PC-9 (cell line): ENCODE measurements at regions not wholly inside any gene's neighbourhood (a gene's known extent, or its start where the extent isn't known, plus 50 kb on each side); places are given as distances from the start of the nearest gene placed in this dataset.

Source experiments
- BruUV-seq: library from RNA; stranded (reverse); fragments of 400-500 nt; replicated peaks from 2 replicates; lab custom pipeline; 2021; lab: Mats Ljungman, UMichigan
- CTCF ChIA-PET: fragments of 300-600 bp; sonication (Branson Sonifier 250); formaldehyde crosslinking; loops from one replicate; lab custom pipeline; 2022; ENCODE audit warnings: antibody characterized with exemption; lab: Charles Lee
- POLR2A ChIA-PET: fragments of 300-600 bp; sonication (Branson Sonifier 250); formaldehyde crosslinking; loops from one replicate; lab custom pipeline; 2022; ENCODE audit warnings: antibody characterized with exemption; ENCODE audit not compliant: unreplicated experiment; lab: Charles Lee
- DNase-seq, 2 experiments: peaks; one replicate each; pipeline versions ENCODE4 v3.0.0 to v3.0.0-alpha.2; 2015 to 2022; ENCODE audit warnings: mixed read lengths in 1 of 2
- H2AFZ ChIP-seq: fragments of 200-600 bp; sonication (generic); 2 replicates; pipeline ENCODE4 v1.8.1; 2017; ENCODE audit warnings: antibody characterized with exemption
- H3F3A ChIP-seq: fragments of 200-600 bp; sonication (generic); 2 replicates; pipeline ENCODE4 v1.8.1; 2017; ENCODE audit warnings: antibody characterized with exemption, mild to moderate bottlenecking, low read depth; ENCODE audit not compliant: insufficient read depth
- H3K27ac ChIP-seq: fragments of 200-600 bp; sonication (generic); 2 replicates; pipeline ENCODE4 v1.6.1; 2016; ENCODE audit warnings: mixed run types
- H3K27me3 ChIP-seq: fragments of 200-600 bp; sonication (generic); 2 replicates; pipeline ENCODE4 v1.6.1; 2016; ENCODE audit warnings: low read depth, mixed run types; ENCODE audit not compliant: insufficient read depth
- H3K36me3 ChIP-seq: fragments of 200-600 bp; sonication (generic); 2 replicates; pipeline ENCODE4 v1.6.1; 2016; ENCODE audit warnings: low read depth, mixed run types
- H3K4me1 ChIP-seq: fragments of 200-600 bp; sonication (generic); replicated peaks from 2 replicates; pipeline ENCODE4 v1.6.1; 2016; ENCODE audit warnings: mixed run types; ENCODE audit not compliant: insufficient read depth
- H3K4me2 ChIP-seq: fragments of 200-600 bp; sonication (generic); 2 replicates; pipeline ENCODE4 v1.6.1; 2017; ENCODE audit warnings: mixed run types
- H3K4me3 ChIP-seq: fragments of 200-600 bp; sonication (generic); 2 replicates; pipeline ENCODE4 v1.6.1; 2016; ENCODE audit warnings: mixed run types
- H3K79me2 ChIP-seq: fragments of 200-600 bp; sonication (generic); 2 replicates; pipeline ENCODE4 v1.6.1; 2017; ENCODE audit warnings: low read depth, mixed run types
- H3K9me2 ChIP-seq: fragments of 200-600 bp; sonication (generic); 2 replicates; pipeline ENCODE4 v1.8.1; 2017; ENCODE audit warnings: mild to moderate bottlenecking; ENCODE audit not compliant: insufficient read depth
- H3K9me3 ChIP-seq: fragments of 200-600 bp; sonication (generic); 2 replicates; pipeline ENCODE4 v1.8.1; 2016; ENCODE audit warnings: low read depth; ENCODE audit not compliant: insufficient read depth
- H4K20me1 ChIP-seq: fragments of 200-600 bp; sonication (generic); 2 replicates; pipeline ENCODE4 v1.8.1; 2017; ENCODE audit not compliant: insufficient read depth
- EZH2 ChIP-seq: fragments of 200-600 bp; sonication (generic); IDR thresholded peaks from 2 replicates; pipeline ENCODE4 v1.8.0; 2017; ENCODE audit warnings: antibody characterized with exemption, low read depth
- intact Hi-C: fragments of 100-400 bp; cut with micrococcal nuclease; formaldehyde crosslinking; loops from one replicate; pipeline ENCODE4 v1.10.0; 2022; ENCODE audit not compliant: unreplicated experiment
- TF ChIP-seq, protein P1 (sequence below): fragments of 200-600 bp; sonication (generic); conservative IDR thresholded peaks from 2 replicates; pipeline ENCODE4 v1.6.1; 2017; ENCODE audit warnings: mixed run types, antibody characterized with exemption, mild to moderate bottlenecking, moderate library complexity

DNA sequence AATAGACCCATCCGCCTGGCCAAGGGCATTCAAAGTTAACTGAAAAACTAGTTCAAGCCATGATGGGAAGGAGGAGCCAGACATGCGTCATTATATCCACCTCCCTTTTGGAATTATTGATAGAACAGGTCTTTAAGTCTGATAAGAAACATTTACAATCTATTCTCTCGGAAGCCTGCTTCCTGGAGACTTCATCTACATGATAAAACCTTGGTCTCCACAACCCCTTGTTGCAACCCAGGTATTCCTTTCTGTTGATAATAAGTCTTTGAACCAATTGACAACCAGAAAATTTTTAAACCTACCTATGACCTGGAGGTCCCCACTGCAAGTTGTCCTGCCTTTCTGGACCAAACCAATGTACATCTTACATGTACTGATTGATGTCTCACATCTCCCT, 451.3 kb downstream of the NAF1 start:
- H3K79me2 ChIP-seq = no peaks in the 10 kb centered on the region
- no peaks in the 10 kb centered on the region for H3K9me3 ChIP-seq
- H2AFZ ChIP-seq = no peak overlapping the region
- H3F3A ChIP-seq = no peaks in the 10 kb centered on the region
- DNase-seq = no peak
- H3K4me3 ChIP-seq = no peak overlapping the region
- ChIA-PET CTCF (no interaction called here), POLR2A (no interaction called here)
- H3K9me2 ChIP-seq = no peaks in the 10 kb centered on the region
- BruUV-seq = no TSS peak
- TF ChIP-seq EZH2 = no peak
- TF ChIP-seq, protein P1, sequence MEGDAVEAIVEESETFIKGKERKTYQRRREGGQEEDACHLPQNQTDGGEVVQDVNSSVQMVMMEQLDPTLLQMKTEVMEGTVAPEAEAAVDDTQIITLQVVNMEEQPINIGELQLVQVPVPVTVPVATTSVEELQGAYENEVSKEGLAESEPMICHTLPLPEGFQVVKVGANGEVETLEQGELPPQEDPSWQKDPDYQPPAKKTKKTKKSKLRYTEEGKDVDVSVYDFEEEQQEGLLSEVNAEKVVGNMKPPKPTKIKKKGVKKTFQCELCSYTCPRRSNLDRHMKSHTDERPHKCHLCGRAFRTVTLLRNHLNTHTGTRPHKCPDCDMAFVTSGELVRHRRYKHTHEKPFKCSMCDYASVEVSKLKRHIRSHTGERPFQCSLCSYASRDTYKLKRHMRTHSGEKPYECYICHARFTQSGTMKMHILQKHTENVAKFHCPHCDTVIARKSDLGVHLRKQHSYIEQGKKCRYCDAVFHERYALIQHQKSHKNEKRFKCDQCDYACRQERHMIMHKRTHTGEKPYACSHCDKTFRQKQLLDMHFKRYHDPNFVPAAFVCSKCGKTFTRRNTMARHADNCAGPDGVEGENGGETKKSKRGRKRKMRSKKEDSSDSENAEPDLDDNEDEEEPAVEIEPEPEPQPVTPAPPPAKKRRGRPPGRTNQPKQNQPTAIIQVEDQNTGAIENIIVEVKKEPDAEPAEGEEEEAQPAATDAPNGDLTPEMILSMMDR = no peak
- intact Hi-C loops = no loop called here
- no peaks in the 10 kb centered on the region for H3K4me1 ChIP-seq
- no peaks in the 10 kb centered on the region for H4K20me1 ChIP-seq
- H3K27me3 ChIP-seq = no peaks in the 10 kb centered on the region
- H3K27ac ChIP-seq = no peak overlapping the region
- H3K36me3 ChIP-seq = no peaks in the 10 kb centered on the region
- H3K4me2 ChIP-seq = no peak overlapping the region

DNA sequence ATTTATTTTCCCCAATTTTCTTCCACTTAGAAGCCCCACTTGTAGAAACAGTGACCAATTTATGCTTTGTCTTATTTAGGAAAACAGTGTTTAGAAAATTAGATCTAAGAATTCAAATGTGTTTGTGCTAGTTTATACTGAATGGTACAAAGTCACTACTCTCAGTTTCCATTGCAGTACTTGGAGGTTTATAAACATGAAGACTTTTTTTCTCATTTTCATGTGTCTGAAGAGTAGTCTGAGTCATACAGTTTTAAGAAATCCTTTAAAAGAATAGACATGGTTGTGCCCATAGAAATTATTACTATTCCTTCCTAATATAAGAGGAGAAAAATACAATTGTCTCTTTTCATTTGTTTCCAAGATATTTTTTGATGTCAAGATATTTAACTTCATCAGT, 458.7 kb downstream of the NAF1 start:
- Histone ChIP-seq H3F3A (no peaks in the 10 kb centered on the region), H3K27ac (no peak overlapping the region), H3K79me2 (no peaks in the 10 kb centered on the region), H3K4me3 (no peak overlapping the region), H3K27me3 (no peaks in the 10 kb centered on the region), H3K36me3 (no peaks in the 10 kb centered on the region), H3K4me1 (no peaks in the 10 kb centered on the region), H3K4me2 (no peak overlapping the region), H2AFZ (no peak overlapping the region), H4K20me1 (no peaks in the 10 kb centered on the region), H3K9me2 (no peaks in the 10 kb centered on the region), H3K9me3 (no peaks in the 10 kb centered on the region)
- no TSS peak for BruUV-seq
- TF ChIP-seq, protein P1 = no peak
- no peak for TF ChIP-seq EZH2
- CTCF ChIA-PET = no interaction called here
- no peak for DNase-seq
- intact Hi-C loops = no loop called here
- POLR2A ChIA-PET = no interaction called here

DNA sequence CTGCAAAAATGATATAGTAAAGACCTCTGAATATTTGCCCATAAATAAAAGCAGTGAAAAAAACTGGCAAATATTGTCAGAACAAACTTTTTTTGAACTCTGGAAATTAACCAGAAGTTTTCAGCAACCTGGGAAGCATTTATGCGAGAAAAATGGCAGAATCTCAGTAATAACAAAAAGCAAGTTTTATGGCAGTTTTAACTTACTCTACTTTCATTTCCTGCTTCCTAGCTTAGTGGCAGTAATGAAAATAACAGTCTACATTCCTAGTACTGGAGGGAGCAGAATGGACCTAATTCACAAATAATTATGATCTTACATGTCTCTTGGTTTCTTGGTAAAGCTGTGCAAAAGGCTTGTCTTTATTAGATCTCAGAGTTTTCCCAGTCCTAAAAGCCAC, 460.1 kb downstream of the NAF1 start:
- ChIA-PET POLR2A (no interaction called here), CTCF (no interaction called here)
- no peaks in the 10 kb centered on the region for H3F3A ChIP-seq
- H4K20me1 ChIP-seq = no peaks in the 10 kb centered on the region
- H3K27me3 ChIP-seq = no peaks in the 10 kb centered on the region
- TF ChIP-seq, protein P1 = no peak
- TF ChIP-seq EZH2 = no peak
- H3K9me2 ChIP-seq = no peaks in the 10 kb centered on the region
- no peaks in the 10 kb centered on the region for H3K4me1 ChIP-seq
- no peak overlapping the region for H3K27ac ChIP-seq
- intact Hi-C loops = no loop called here
- no peaks in the 10 kb centered on the region for H3K79me2 ChIP-seq
- H2AFZ ChIP-seq = no peak overlapping the region
- no peak for DNase-seq
- no TSS peak for BruUV-seq
- H3K4me2 ChIP-seq = no peak overlapping the region
- no peaks in the 10 kb centered on the region for H3K9me3 ChIP-seq
- H3K36me3 ChIP-seq = no peaks in the 10 kb centered on the region
- H3K4me3 ChIP-seq = no peak overlapping the region
